Astrocyte (in vitro differentiated cells and primary cell): ENCODE measurements at regions not wholly inside any gene's neighbourhood (a gene's known extent, or its start where the extent isn't known, plus 50 kb on each side); places are given as distances from the start of the nearest gene placed in this dataset.

Source experiments
- DNase-seq: peaks from one replicate; pipeline ENCODE4 v3.0.0-alpha.2; 2010; ENCODE audit warnings: low read depth
- FAIRE-seq: peaks from 2 replicates; lab custom pipeline; 2011; peaks lifted over from hg19 to GRCh38; lab: Jason Lieb, UNC
- H2AFZ ChIP-seq: 2 replicates; pipeline ENCODE4 v1.6.0; 2012; ENCODE audit warnings: low read depth, low read length, inconsistent platforms
- H3K27ac ChIP-seq: 2 replicates; pipeline ENCODE4 v1.5.1; 2011; ENCODE audit warnings: low read depth, low read length, inconsistent platforms
- H3K27me3 ChIP-seq: 2 replicates; pipeline ENCODE4 v1.6.0; 2011; ENCODE audit warnings: low read length, inconsistent platforms; ENCODE audit not compliant: insufficient read depth
- H3K36me3 ChIP-seq: 2 replicates; pipeline ENCODE4 v1.5.1; 2011; ENCODE audit warnings: low read length, inconsistent platforms; ENCODE audit not compliant: insufficient read depth
- H3K4me1 ChIP-seq: 2 replicates; pipeline ENCODE4 v1.5.1; 2011; ENCODE audit warnings: low read length, inconsistent platforms; ENCODE audit not compliant: insufficient read depth
- H3K4me2 ChIP-seq: 2 replicates; pipeline ENCODE4 v1.6.0; 2012; ENCODE audit warnings: low read length, inconsistent platforms
- H3K4me3 ChIP-seq: 2 replicates; pipeline ENCODE4 v1.5.1; 2011; ENCODE audit warnings: low read depth, mild to moderate bottlenecking, low read length, inconsistent platforms; ENCODE audit not compliant: insufficient read depth
- H3K79me2 ChIP-seq: 2 replicates; pipeline ENCODE4 v1.6.0; 2012; ENCODE audit warnings: mild to moderate bottlenecking, low read length, inconsistent platforms; ENCODE audit not compliant: insufficient read depth
- H3K9ac ChIP-seq: 2 replicates; pipeline ENCODE4 v1.6.0; 2012; ENCODE audit warnings: mild to moderate bottlenecking, low read length, inconsistent platforms
- H3K9me3 ChIP-seq: 2 replicates; pipeline ENCODE4 v1.5.1; 2012; ENCODE audit warnings: low read depth, mild to moderate bottlenecking, low read length, inconsistent platforms; ENCODE audit not compliant: insufficient read depth
- H4K20me1 ChIP-seq: 2 replicates; pipeline ENCODE4 v1.6.0; 2012; ENCODE audit warnings: low read length, inconsistent platforms; ENCODE audit not compliant: insufficient read depth
- H3K27ac Mint-ChIP-seq: one replicate; pipeline ENCODE4 v1.8.0; 2021; ENCODE audit warnings: mild to moderate bottlenecking, mixed read lengths; ENCODE audit not compliant: unreplicated experiment
- H3K27me3 Mint-ChIP-seq: one replicate; pipeline ENCODE4 v1.8.0; 2021; ENCODE audit warnings: low read depth, mixed read lengths; ENCODE audit not compliant: unreplicated experiment
- H3K36me3 Mint-ChIP-seq: one replicate; pipeline ENCODE4 v1.8.0; 2021; ENCODE audit warnings: low read depth, mixed read lengths; ENCODE audit not compliant: unreplicated experiment
- H3K4me1 Mint-ChIP-seq: one replicate; pipeline ENCODE4 v1.8.0; 2021; ENCODE audit warnings: low read depth, mixed read lengths; ENCODE audit not compliant: unreplicated experiment
- H3K4me3 Mint-ChIP-seq: one replicate; pipeline ENCODE4 v1.8.0; 2021; ENCODE audit warnings: mild to moderate bottlenecking, moderate library complexity, mixed read lengths; ENCODE audit not compliant: unreplicated experiment
- H3K9me3 Mint-ChIP-seq: one replicate; pipeline ENCODE4 v1.8.0; 2021; ENCODE audit warnings: mild to moderate bottlenecking, mixed read lengths; ENCODE audit not compliant: unreplicated experiment
- EZH2 ChIP-seq: IDR thresholded peaks from 2 replicates; pipeline ENCODE4 v1.6.1; 2012; ENCODE audit warnings: mild to moderate bottlenecking, low read length, inconsistent platforms; ENCODE audit not compliant: insufficient read depth
- TF ChIP-seq, protein P1 (sequence below): IDR thresholded peaks from 2 replicates; pipeline ENCODE4 v1.5.1; 2011; ENCODE audit warnings: low read depth, mild to moderate bottlenecking, inconsistent platforms, low read length, moderate library complexity; ENCODE audit not compliant: insufficient read depth

- Histone ChIP-seq H3K9me3 (no peaks in the 10 kb centered on the region), H3K79me2 (no peaks in the 10 kb centered on the region), H3K4me2 (no peak overlapping the region), H3K27ac (no peak overlapping the region), H4K20me1 (no peaks in the 10 kb centered on the region), H3K4me1 (no peaks in the 10 kb centered on the region), H3K9ac (no peak overlapping the region), H3K4me3 (no peak overlapping the region), H3K27me3 (no peaks in the 10 kb centered on the region), H3K36me3 (no peaks in the 10 kb centered on the region), H2AFZ (no peak overlapping the region)
- Mint-ChIP-seq H3K9me3 (peaks cover 3% of the 10 kb centered on the region), H3K4me3 (no peak overlapping the region), H3K4me1 (no peaks in the 10 kb centered on the region), H3K36me3 (no peaks in the 10 kb centered on the region), H3K27me3 (peaks cover 6% of the 10 kb centered on the region), H3K27ac (no peak overlapping the region)
- TF ChIP-seq EZH2: no peak
- TF ChIP-seq, protein P1, sequence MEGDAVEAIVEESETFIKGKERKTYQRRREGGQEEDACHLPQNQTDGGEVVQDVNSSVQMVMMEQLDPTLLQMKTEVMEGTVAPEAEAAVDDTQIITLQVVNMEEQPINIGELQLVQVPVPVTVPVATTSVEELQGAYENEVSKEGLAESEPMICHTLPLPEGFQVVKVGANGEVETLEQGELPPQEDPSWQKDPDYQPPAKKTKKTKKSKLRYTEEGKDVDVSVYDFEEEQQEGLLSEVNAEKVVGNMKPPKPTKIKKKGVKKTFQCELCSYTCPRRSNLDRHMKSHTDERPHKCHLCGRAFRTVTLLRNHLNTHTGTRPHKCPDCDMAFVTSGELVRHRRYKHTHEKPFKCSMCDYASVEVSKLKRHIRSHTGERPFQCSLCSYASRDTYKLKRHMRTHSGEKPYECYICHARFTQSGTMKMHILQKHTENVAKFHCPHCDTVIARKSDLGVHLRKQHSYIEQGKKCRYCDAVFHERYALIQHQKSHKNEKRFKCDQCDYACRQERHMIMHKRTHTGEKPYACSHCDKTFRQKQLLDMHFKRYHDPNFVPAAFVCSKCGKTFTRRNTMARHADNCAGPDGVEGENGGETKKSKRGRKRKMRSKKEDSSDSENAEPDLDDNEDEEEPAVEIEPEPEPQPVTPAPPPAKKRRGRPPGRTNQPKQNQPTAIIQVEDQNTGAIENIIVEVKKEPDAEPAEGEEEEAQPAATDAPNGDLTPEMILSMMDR: no peak
- DNase-seq (no peak), FAIRE-seq (no peak)
These were observed 153.5 kb upstream of the PRNP start for GRCh38 chr20:4532772-4533171.

DNA sequence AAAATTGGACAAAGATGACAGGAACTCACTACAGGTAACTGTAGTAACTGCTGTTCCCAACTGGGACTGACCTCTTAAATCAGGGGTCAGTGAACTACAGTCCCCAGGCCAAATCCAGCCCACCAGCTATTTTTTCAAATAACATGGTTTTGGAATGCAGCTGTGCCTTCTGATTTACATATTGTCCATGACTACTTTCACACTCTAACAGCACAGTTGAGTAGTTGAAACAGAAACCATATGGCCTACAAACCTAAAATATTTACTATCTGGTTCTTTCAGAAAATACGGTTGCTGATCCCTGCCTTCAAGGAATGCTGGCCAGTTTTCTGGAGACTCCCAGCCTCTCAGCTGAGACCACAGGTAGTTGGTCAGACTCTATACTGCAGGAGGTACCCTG lies 161.5 kb upstream of the PRNP start:
- Histone ChIP-seq H4K20me1 (no peaks in the 10 kb centered on the region), H3K4me1 (no peaks in the 10 kb centered on the region), H3K27ac (no peak overlapping the region), H2AFZ (no peak overlapping the region), H3K9me3 (no peaks in the 10 kb centered on the region), H3K36me3 (no peaks in the 10 kb centered on the region), H3K9ac (no peak overlapping the region), H3K79me2 (no peaks in the 10 kb centered on the region), H3K27me3 (no peaks in the 10 kb centered on the region), H3K4me3 (no peak overlapping the region), H3K4me2 (no peak overlapping the region)
- H3K9me3 Mint-ChIP-seq: no peaks in the 10 kb centered on the region
- H3K27me3 Mint-ChIP-seq: peaks cover under 1% of the 10 kb centered on the region
- no peak for DNase-seq
- FAIRE-seq: no peak
- no peak overlapping the region for H3K27ac Mint-ChIP-seq
- H3K4me1 Mint-ChIP-seq: no peaks in the 10 kb centered on the region
- H3K36me3 Mint-ChIP-seq: no peaks in the 10 kb centered on the region
- H3K4me3 Mint-ChIP-seq: no peak overlapping the region
- TF ChIP-seq, protein P1: no peak
- TF ChIP-seq EZH2: no peak

GRCh38 chr20:4524307-4524706 lies 161.9 kb upstream of the PRNP start:
- Mint-ChIP-seq H3K27ac (no peak overlapping the region), H3K36me3 (no peaks in the 10 kb centered on the region), H3K4me1 (no peaks in the 10 kb centered on the region), H3K4me3 (no peak overlapping the region), H3K9me3 (no peaks in the 10 kb centered on the region), H3K27me3 (peaks cover 6% of the 10 kb centered on the region)
- no peak overlapping the region for H2AFZ ChIP-seq
- H3K9me3 ChIP-seq: no peaks in the 10 kb centered on the region
- TF ChIP-seq, protein P1: no peak
- TF ChIP-seq EZH2: no peak
- H3K4me2 ChIP-seq: no peak overlapping the region
- no peak overlapping the region for H3K9ac ChIP-seq
- no peaks in the 10 kb centered on the region for H3K4me1 ChIP-seq
- no peak overlapping the region for H3K27ac ChIP-seq
- no peak overlapping the region for H3K4me3 ChIP-seq
- FAIRE-seq: no peak
- no peaks in the 10 kb centered on the region for H3K27me3 ChIP-seq
- no peak for DNase-seq
- H3K79me2 ChIP-seq: no peaks in the 10 kb centered on the region
- no peaks in the 10 kb centered on the region for H4K20me1 ChIP-seq
- H3K36me3 ChIP-seq: no peaks in the 10 kb centered on the region
